Endothelial cell (in vitro differentiated cells): ENCODE measurements at regions not wholly inside any gene's neighbourhood (a gene's known extent, or its start where the extent isn't known, plus 50 kb on each side); places are given as distances from the start of the nearest gene placed in this dataset.
"Not testable (repeated sequence)": the region's sequence is repeated elsewhere in the genome, so short reads cannot be mapped to it uniquely, and the experiment has no call there.

ENCODE experiments used
- DNase-seq: peaks from one replicate; pipeline ENCODE4 v3.0.0; 2021; ENCODE audit warnings: low spot score
- H3K27ac Mint-ChIP-seq: one replicate; pipeline ENCODE4 v1.8.0; 2021; ENCODE audit warnings: mixed read lengths, inconsistent platforms; ENCODE audit not compliant: unreplicated experiment
- H3K27me3 Mint-ChIP-seq: one replicate; pipeline ENCODE4 v1.8.0; 2021; ENCODE audit warnings: mild to moderate bottlenecking, moderate library complexity, mixed read lengths, inconsistent platforms; ENCODE audit not compliant: unreplicated experiment
- H3K36me3 Mint-ChIP-seq: one replicate; pipeline ENCODE4 v1.8.0; 2021; ENCODE audit warnings: mild to moderate bottlenecking, low read depth, mixed read lengths, inconsistent platforms; ENCODE audit not compliant: unreplicated experiment
- H3K4me1 Mint-ChIP-seq: one replicate; pipeline ENCODE4 v1.8.0; 2021; ENCODE audit warnings: mild to moderate bottlenecking, mixed read lengths, inconsistent platforms; ENCODE audit not compliant: unreplicated experiment
- H3K4me3 Mint-ChIP-seq: one replicate; pipeline ENCODE4 v1.8.0; 2021; ENCODE audit warnings: mild to moderate bottlenecking, mixed read lengths, inconsistent platforms; ENCODE audit not compliant: unreplicated experiment
- H3K9me3 Mint-ChIP-seq: one replicate; pipeline ENCODE4 v1.8.0; 2021; ENCODE audit warnings: mixed read lengths, inconsistent platforms; ENCODE audit not compliant: unreplicated experiment
- CTCF ChIP-seq: fragments of 200-600 bp; sonication (generic); IDR thresholded peaks from one replicate; pipeline ENCODE4 v1.5.0; 2021; ENCODE audit warnings: antibody characterized with exemption; ENCODE audit not compliant: unreplicated experiment

GRCh38 chr2:11949732-11950523 is 203.5 kb downstream of the LPIN1 start:
- Mint-ChIP-seq H3K27me3 (peaks cover 2% of the 10 kb centered on the region), H3K4me3 (no peak overlapping the region), H3K36me3 (no peaks in the 10 kb centered on the region), H3K27ac (no peak overlapping the region), H3K4me1 (no peaks in the 10 kb centered on the region), H3K9me3 (no peaks in the 10 kb centered on the region)
- no peak for TF ChIP-seq CTCF
- DNase-seq: no peak

DNA sequence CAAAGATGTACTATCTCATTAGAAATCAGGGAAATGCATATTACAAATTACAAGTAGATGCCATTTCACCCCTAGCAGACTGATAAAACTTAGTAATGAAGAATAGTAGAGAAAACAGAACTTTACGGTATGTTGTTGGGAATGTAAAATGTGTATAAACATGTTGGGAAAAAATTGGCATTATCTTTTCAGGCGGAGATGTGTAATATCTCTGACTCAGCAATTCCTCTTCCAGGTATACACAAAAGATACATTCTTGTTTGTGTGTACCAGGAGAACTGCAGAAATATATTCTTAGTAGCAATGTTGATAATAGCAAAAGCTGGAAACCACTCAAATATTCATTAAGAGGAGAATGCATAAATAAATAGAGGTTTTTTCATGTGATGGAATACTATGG is 204.5 kb downstream of the LPIN1 start:
- Mint-ChIP-seq H3K27ac (no peak overlapping the region), H3K4me3 (no peak overlapping the region), H3K27me3 (peaks cover 2% of the 10 kb centered on the region), H3K36me3 (no peaks in the 10 kb centered on the region), H3K4me1 (no peaks in the 10 kb centered on the region), H3K9me3 (no peaks in the 10 kb centered on the region)
- DNase-seq: no peak
- TF ChIP-seq CTCF: no peak

GRCh38 chr2:11951492-11951891 is 205.1 kb downstream of the LPIN1 start:
- not testable (repeated sequence) for H3K27me3 Mint-ChIP-seq, H3K27ac Mint-ChIP-seq, H3K9me3 Mint-ChIP-seq, H3K4me3 Mint-ChIP-seq, H3K4me1 Mint-ChIP-seq, H3K36me3 Mint-ChIP-seq, DNase-seq

DNA sequence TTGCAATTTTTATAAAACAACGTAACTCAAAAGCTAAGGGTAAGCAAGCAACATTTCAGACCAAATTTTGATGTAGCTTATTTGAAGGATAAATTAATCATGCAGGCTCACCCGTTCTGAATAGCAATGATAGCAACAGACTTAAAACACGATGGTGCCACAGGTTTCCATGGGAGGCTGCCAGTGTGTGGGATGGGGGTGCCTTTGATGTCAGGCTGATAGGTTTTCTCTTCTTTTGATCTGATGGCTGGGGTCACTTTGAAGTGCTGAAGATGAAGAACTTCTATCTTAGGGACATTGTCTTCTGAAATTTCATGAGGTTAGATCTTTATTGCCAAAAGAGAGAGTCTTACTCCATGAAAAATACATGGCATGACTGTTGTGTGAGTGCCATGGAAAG is 206.8 kb downstream of the LPIN1 start:
- Mint-ChIP-seq H3K27ac (no peak overlapping the region), H3K4me3 (no peak overlapping the region), H3K9me3 (no peaks in the 10 kb centered on the region), H3K27me3 (peaks cover 3% of the 10 kb centered on the region), H3K36me3 (no peaks in the 10 kb centered on the region), H3K4me1 (no peaks in the 10 kb centered on the region)
- no peak for DNase-seq
- TF ChIP-seq CTCF: no peak

GRCh38 chr2:11955314-11955713 is 208.9 kb downstream of the LPIN1 start:
- TF ChIP-seq CTCF: no peak
- Mint-ChIP-seq H3K27ac (no peak overlapping the region), H3K9me3 (no peaks in the 10 kb centered on the region), H3K27me3 (peaks cover 1% of the 10 kb centered on the region), H3K4me1 (no peaks in the 10 kb centered on the region), H3K4me3 (no peak overlapping the region), H3K36me3 (no peaks in the 10 kb centered on the region)
- DNase-seq: no peak
